ENCODE measurements at regions not wholly inside any gene's neighbourhood (a gene's known extent, or its start where the extent isn't known, plus 50 kb on each side); places are given as distances from the start of the nearest gene placed in this dataset.
"Not testable (repeated sequence)": the region's sequence is repeated elsewhere in the genome, so short reads cannot be mapped to it uniquely, and the experiment has no call there.

- H3K4me1 ChIP-seq (ENCODE audit: low read length): no peaks in the 10 kb centered on the region
- no peaks in the 10 kb centered on the region for H3K79me2 ChIP-seq (ENCODE audit: low read length)
- no peaks in the 10 kb centered on the region for H3K27me3 ChIP-seq (ENCODE audit: low read depth, low read length)
- no peak overlapping the region for H3K9ac ChIP-seq (ENCODE audit: low read length)
- no peaks in the 10 kb centered on the region for H3K36me3 ChIP-seq (replicated peaks; ENCODE audit: low read depth, low read length)
- H2AFZ ChIP-seq (ENCODE audit: low read depth, low read length): no peak overlapping the region
- no peak for TF ChIP-seq CTCF (IDR thresholded peaks at IDR 0.05; ENCODE audit: low read depth, low read length)
- TF ChIP-seq EZH2phosphoT487 (IDR thresholded peaks at IDR 0.05; ENCODE audit: low read depth): no peak
- no peak overlapping the region for H3K4me2 ChIP-seq (ENCODE audit: low read length)
- no peaks in the 10 kb centered on the region for H4K20me1 ChIP-seq (ENCODE audit: insufficient read depth, low read length)
- H3K4me3 ChIP-seq (ENCODE audit: low read length): no peak overlapping the region
- no peaks in the 10 kb centered on the region for H3K9me3 ChIP-seq (ENCODE audit: insufficient read depth, low read length)
- no peak overlapping the region for H3K27ac ChIP-seq (ENCODE audit: low read length)
Observed at GRCh38 chr10:64658528-64658927, 1137.3 kb downstream of the REEP3 start.

- no peak overlapping the region for H3K27ac ChIP-seq (ENCODE audit: low read length)
- no peaks in the 10 kb centered on the region for H3K79me2 ChIP-seq (ENCODE audit: low read length)
- H4K20me1 ChIP-seq (ENCODE audit: insufficient read depth, low read length): no peaks in the 10 kb centered on the region
- no peak overlapping the region for H3K4me2 ChIP-seq (ENCODE audit: low read length)
- H3K27me3 ChIP-seq (ENCODE audit: low read depth, low read length): no peaks in the 10 kb centered on the region
- no peaks in the 10 kb centered on the region for H3K36me3 ChIP-seq (replicated peaks; ENCODE audit: low read depth, low read length)
- no peaks in the 10 kb centered on the region for H3K4me1 ChIP-seq (ENCODE audit: low read length)
- H3K9me3 ChIP-seq (ENCODE audit: insufficient read depth, low read length): no peaks in the 10 kb centered on the region
- H3K4me3 ChIP-seq (ENCODE audit: low read length): no peak overlapping the region
- H3K9ac ChIP-seq (ENCODE audit: low read length): no peak overlapping the region
- TF ChIP-seq EZH2phosphoT487 (IDR thresholded peaks at IDR 0.05; ENCODE audit: low read depth): no peak
- TF ChIP-seq CTCF (IDR thresholded peaks at IDR 0.05; ENCODE audit: low read depth, low read length): no peak
- H2AFZ ChIP-seq (ENCODE audit: low read depth, low read length): no peak overlapping the region
Observed at GRCh38 chr10:64659311-64659710, 1138.1 kb downstream of the REEP3 start.

GRCh38 chr10:64682043-64682442 lies 1160.8 kb downstream of the REEP3 start:
- TF ChIP-seq CTCF (IDR thresholded peaks at IDR 0.05; ENCODE audit: low read depth, low read length) (no peak), EZH2phosphoT487 (IDR thresholded peaks at IDR 0.05; ENCODE audit: low read depth) (no peak)
- H3K27ac ChIP-seq (ENCODE audit: low read length): no peak overlapping the region
- H3K4me3 ChIP-seq (ENCODE audit: low read length): no peak overlapping the region
- no peaks in the 10 kb centered on the region for H3K36me3 ChIP-seq (replicated peaks; ENCODE audit: low read depth, low read length)
- H3K27me3 ChIP-seq (ENCODE audit: low read depth, low read length): no peaks in the 10 kb centered on the region
- H2AFZ ChIP-seq (ENCODE audit: low read depth, low read length): no peak overlapping the region
- no peaks in the 10 kb centered on the region for H3K4me1 ChIP-seq (ENCODE audit: low read length)
- H3K9me3 ChIP-seq (ENCODE audit: insufficient read depth, low read length): no peaks in the 10 kb centered on the region
- no peak overlapping the region for H3K9ac ChIP-seq (ENCODE audit: low read length)
- no peaks in the 10 kb centered on the region for H4K20me1 ChIP-seq (ENCODE audit: insufficient read depth, low read length)
- no peak overlapping the region for H3K4me2 ChIP-seq (ENCODE audit: low read length)
- no peaks in the 10 kb centered on the region for H3K79me2 ChIP-seq (ENCODE audit: low read length)

- TF ChIP-seq EZH2phosphoT487 (IDR thresholded peaks at IDR 0.05; ENCODE audit: low read depth): no peak
- Histone ChIP-seq H3K4me2 (ENCODE audit: low read length) (no peak overlapping the region), H3K79me2 (ENCODE audit: low read length) (no peaks in the 10 kb centered on the region), H3K27ac (ENCODE audit: low read length) (no peak overlapping the region), H3K27me3 (ENCODE audit: low read depth, low read length) (no peaks in the 10 kb centered on the region), H3K9ac (ENCODE audit: low read length) (no peak overlapping the region), H3K4me3 (ENCODE audit: low read length) (no peak overlapping the region), H4K20me1 (ENCODE audit: insufficient read depth, low read length) (no peaks in the 10 kb centered on the region), H3K4me1 (ENCODE audit: low read length) (no peaks in the 10 kb centered on the region), H3K9me3 (ENCODE audit: insufficient read depth, low read length) (no peaks in the 10 kb centered on the region), H2AFZ (ENCODE audit: low read depth, low read length) (no peak overlapping the region), H3K36me3 (replicated peaks; ENCODE audit: low read depth, low read length) (no peaks in the 10 kb centered on the region)
Observed at GRCh38 chr10:64690194-64690593, 1169.0 kb downstream of the REEP3 start.

- Histone ChIP-seq H3K79me2 (ENCODE audit: low read length) (no peaks in the 10 kb centered on the region), H3K4me2 (ENCODE audit: low read length) (no peak overlapping the region), H2AFZ (ENCODE audit: low read depth, low read length) (no peak overlapping the region), H4K20me1 (ENCODE audit: insufficient read depth, low read length) (no peaks in the 10 kb centered on the region), H3K4me3 (ENCODE audit: low read length) (no peak overlapping the region), H3K4me1 (ENCODE audit: low read length) (no peaks in the 10 kb centered on the region), H3K9me3 (ENCODE audit: insufficient read depth, low read length) (no peaks in the 10 kb centered on the region), H3K36me3 (replicated peaks; ENCODE audit: low read depth, low read length) (no peaks in the 10 kb centered on the region), H3K27ac (ENCODE audit: low read length) (no peak overlapping the region), H3K27me3 (ENCODE audit: low read depth, low read length) (no peaks in the 10 kb centered on the region), H3K9ac (ENCODE audit: low read length) (no peak overlapping the region)
- TF ChIP-seq EZH2phosphoT487 (IDR thresholded peaks at IDR 0.05; ENCODE audit: low read depth): no peak
- TF ChIP-seq CTCF (IDR thresholded peaks at IDR 0.05; ENCODE audit: low read depth, low read length): no peak
Observed at GRCh38 chr10:64699244-64699643, 1178.0 kb downstream of the REEP3 start.

- H3K79me2 ChIP-seq (ENCODE audit: low read length); H2AFZ ChIP-seq (ENCODE audit: low read depth, low read length); H3K4me3 ChIP-seq (ENCODE audit: low read length); H3K27me3 ChIP-seq (ENCODE audit: low read depth, low read length); H3K4me1 ChIP-seq (ENCODE audit: low read length); H3K27ac ChIP-seq (ENCODE audit: low read length); H4K20me1 ChIP-seq (ENCODE audit: insufficient read depth, low read length); H3K36me3 ChIP-seq (replicated peaks; ENCODE audit: low read depth, low read length); H3K9me3 ChIP-seq (ENCODE audit: insufficient read depth, low read length); H3K4me2 ChIP-seq (ENCODE audit: low read length); H3K9ac ChIP-seq (ENCODE audit: low read length): not testable (repeated sequence)
Observed at GRCh38 chr10:64702086-64702485, 1180.9 kb downstream of the REEP3 start.
